Lower lobe of right lung (tissue), 2 donors: ENCODE measurements at regions not wholly inside any gene's neighbourhood (a gene's known extent, or its start where the extent isn't known, plus 50 kb on each side); places are given as distances from the start of the nearest gene placed in this dataset.
"Not testable (repeated sequence)": the region's sequence is repeated elsewhere in the genome, so short reads cannot be mapped to it uniquely, and the experiment has no call there.

Experiments used
- ATAC-seq, 2 donors: fragments of 200-7000 bp; cut with Tn5 transposase; one replicate each; pipeline ENCODE4 v1.9.1; 2020 to 2022; ENCODE audit warnings: mild to moderate bottlenecking in 2 of 2, moderate library complexity in 2 of 2
- DNase-seq: peaks from one replicate; pipeline ENCODE4 v3.0.0-alpha.2; 2020
- H3K27ac ChIP-seq: fragments of 200-600 bp; one replicate; pipeline ENCODE4 v1.8.0; 2022
- H3K27me3 ChIP-seq: fragments of 200-600 bp; one replicate; pipeline ENCODE4 v1.8.0; 2022; ENCODE audit warnings: low read depth
- H3K36me3 ChIP-seq: fragments of 200-600 bp; one replicate; pipeline ENCODE4 v1.8.0; 2022; ENCODE audit warnings: mild to moderate bottlenecking
- H3K4me1 ChIP-seq: fragments of 200-600 bp; one replicate; pipeline ENCODE4 v1.8.0; 2022
- H3K4me3 ChIP-seq: fragments of 200-600 bp; one replicate; pipeline ENCODE4 v1.8.0; 2022; ENCODE audit warnings: mild to moderate bottlenecking
- H3K9me3 ChIP-seq: fragments of 200-600 bp; one replicate; pipeline ENCODE4 v1.8.0; 2022
- CTCF ChIP-seq: fragments of 200-600 bp; IDR thresholded peaks from one replicate; pipeline ENCODE4 v1.8.0; 2022; ENCODE audit warnings: antibody characterized with exemption, mild to moderate bottlenecking
- intact Hi-C: fragments of 100-400 bp; cut with DNase I; formaldehyde crosslinking; loops from one replicate; pipeline ENCODE4 v1.11.0; 2022
- donor health status: DM: no; HTN: yes; CAD: no; lungs with severe emphysema.

GRCh38 chr2:89154247-89154682 lies 462.8 kb downstream of the RPIA start:
- ATAC-seq: peak; percentile 47 to 68
- H3K9me3 ChIP-seq, intact Hi-C loops, H3K36me3 ChIP-seq, DNase-seq, H3K4me3 ChIP-seq, H3K27ac ChIP-seq, H3K27me3 ChIP-seq, H3K4me1 ChIP-seq: not testable (repeated sequence)
- TF ChIP-seq CTCF: peak; percentile 34

- H3K4me3 ChIP-seq, H3K27me3 ChIP-seq, H3K27ac ChIP-seq, H3K4me1 ChIP-seq, DNase-seq, H3K9me3 ChIP-seq, intact Hi-C loops, H3K36me3 ChIP-seq: not testable (repeated sequence)
- peak; percentile 47 to 48 for ATAC-seq
Measured at GRCh38 chr2:89160306-89160705, 468.8 kb downstream of the RPIA start.

- DNase-seq, H3K36me3 ChIP-seq, H3K27me3 ChIP-seq, intact Hi-C loops, H3K4me1 ChIP-seq, ATAC-seq, H3K4me3 ChIP-seq, H3K27ac ChIP-seq, H3K9me3 ChIP-seq: not testable (repeated sequence)
Measured at GRCh38 chr2:89161626-89162025, 470.2 kb downstream of the RPIA start.

GRCh38 chr2:89170506-89171173 lies 479.2 kb downstream of the RPIA start:
- H3K9me3 ChIP-seq, H3K36me3 ChIP-seq, H3K27me3 ChIP-seq, H3K27ac ChIP-seq, H3K4me3 ChIP-seq, ATAC-seq, DNase-seq, intact Hi-C loops, H3K4me1 ChIP-seq: not testable (repeated sequence)

GRCh38 chr2:89171174-89171519 lies 479.7 kb downstream of the RPIA start:
- intact Hi-C loops, H3K4me3 ChIP-seq, H3K27me3 ChIP-seq, H3K9me3 ChIP-seq, H3K4me1 ChIP-seq, DNase-seq, H3K27ac ChIP-seq, H3K36me3 ChIP-seq, ATAC-seq: not testable (repeated sequence)

GRCh38 chr2:89177004-89177403 lies 485.5 kb downstream of the RPIA start:
- H3K27me3 ChIP-seq, H3K27ac ChIP-seq, H3K36me3 ChIP-seq, H3K4me3 ChIP-seq, H3K4me1 ChIP-seq, ATAC-seq, intact Hi-C loops, DNase-seq, H3K9me3 ChIP-seq: not testable (repeated sequence)

- DNase-seq: not testable (repeated sequence)
Measured at GRCh38 chr2:89182221-89182620, 490.7 kb downstream of the RPIA start.

GRCh38 chr2:89184746-89185145 lies 493.3 kb downstream of the RPIA start:
- H3K36me3 ChIP-seq, H3K4me1 ChIP-seq, H3K27ac ChIP-seq, H3K9me3 ChIP-seq, H3K27me3 ChIP-seq, H3K4me3 ChIP-seq, intact Hi-C loops, ATAC-seq, DNase-seq: not testable (repeated sequence)

More at GRCh38 chr2:89182221-89182620, 490.7 kb downstream of the RPIA start:
- H3K27ac ChIP-seq, ATAC-seq, H3K9me3 ChIP-seq, H3K4me1 ChIP-seq, H3K4me3 ChIP-seq, H3K36me3 ChIP-seq, H3K27me3 ChIP-seq, intact Hi-C loops: not testable (repeated sequence)

GRCh38 chr2:89195636-89196251 lies 504.3 kb downstream of the RPIA start:
- H3K9me3 ChIP-seq, H3K4me3 ChIP-seq, H3K4me1 ChIP-seq, H3K27me3 ChIP-seq, H3K27ac ChIP-seq, DNase-seq, ATAC-seq, H3K36me3 ChIP-seq, intact Hi-C loops: not testable (repeated sequence)

GRCh38 chr2:89196719-89197118 lies 505.2 kb downstream of the RPIA start:
- H3K36me3 ChIP-seq, H3K9me3 ChIP-seq, H3K27me3 ChIP-seq, ATAC-seq, DNase-seq, intact Hi-C loops, H3K27ac ChIP-seq, H3K4me3 ChIP-seq, H3K4me1 ChIP-seq: not testable (repeated sequence)

GRCh38 chr2:89198026-89198425 lies 506.6 kb downstream of the RPIA start:
- H3K9me3 ChIP-seq, H3K36me3 ChIP-seq, H3K27ac ChIP-seq, DNase-seq, H3K4me3 ChIP-seq, H3K4me1 ChIP-seq, intact Hi-C loops, ATAC-seq, H3K27me3 ChIP-seq: not testable (repeated sequence)

- H3K27ac ChIP-seq, H3K4me3 ChIP-seq, intact Hi-C loops, H3K4me1 ChIP-seq, H3K9me3 ChIP-seq, DNase-seq, H3K27me3 ChIP-seq, H3K36me3 ChIP-seq, ATAC-seq: not testable (repeated sequence)
Measured at GRCh38 chr2:89199453-89200246, 508.2 kb downstream of the RPIA start.

GRCh38 chr2:89200247-89200527 lies 508.7 kb downstream of the RPIA start:
- intact Hi-C loops, ATAC-seq: not testable (repeated sequence)

More at GRCh38 chr2:89200247-89200527, 508.7 kb downstream of the RPIA start:
- H3K4me1 ChIP-seq, H3K27me3 ChIP-seq, H3K9me3 ChIP-seq, H3K4me3 ChIP-seq, H3K36me3 ChIP-seq, DNase-seq, H3K27ac ChIP-seq: not testable (repeated sequence)
